T-cell (primary cell): ENCODE measurements at regions not wholly inside any gene's neighbourhood (a gene's known extent, or its start where the extent isn't known, plus 50 kb on each side); places are given as distances from the start of the nearest gene placed in this dataset.

Source experiments
- ATAC-seq, 4 experiments: fragments of 200-7000 bp in 3 of 4; fragments of 150-1000 bp in 1 of 4; cut with Tn5 transposase; replicated peaks in 1 of 4; 1 replicate in 3 of 4; 2 replicates in 1 of 4; pipeline ENCODE4 v1.10.0; 2021; ENCODE audit warnings: moderate library complexity in 3 of 4, mild to moderate bottlenecking in 2 of 4, moderate number of reproducible peaks in 1 of 4
- CTCF ChIA-PET, 2 donors: fragments of 300-600 bp; sonication (Branson Sonifier 250); formaldehyde crosslinking; loops; one replicate each; lab custom pipeline; 2022; ENCODE audit warnings: antibody characterized with exemption in 2 of 2; lab: Charles Lee
- POLR2A ChIA-PET, 2 donors: fragments of 300-600 bp; sonication (Branson Sonifier 250); formaldehyde crosslinking; loops; one replicate each; lab custom pipeline; 2022; ENCODE audit warnings: antibody characterized with exemption in 2 of 2; lab: Charles Lee
- DNase-seq, 35 experiments: peaks; one replicate each; pipeline versions ENCODE4 v3.0.0 to v3.0.0-alpha.2; 2013 to 2023
- H3K27ac ChIP-seq: one replicate; pipeline ENCODE4 v1.5.1; 2013; ENCODE audit warnings: low read length
- H3K27me3 ChIP-seq, 2 experiments: replicated peaks in 1 of 2; 1 replicate in 1 of 2; 2 replicates in 1 of 2; pipeline versions ENCODE4 v1.6.1 to v1.7.0; 2013; ENCODE audit warnings: low read length in 1 of 2, mixed read lengths in 1 of 2; ENCODE audit not compliant: control insufficient read depth in 2 of 2, insufficient read depth in 2 of 2; ENCODE audit errors: extremely low read depth in 1 of 2
- H3K36me3 ChIP-seq, 2 donors: 1 replicate in 1 of 2; 2 replicates in 1 of 2; pipeline versions ENCODE4 v1.6.1 to v1.7.0; 2013; ENCODE audit warnings: low read length in 1 of 2; ENCODE audit not compliant: control insufficient read depth in 2 of 2, insufficient read depth in 1 of 2; ENCODE audit errors: extremely low read depth in 1 of 2
- H3K4me1 ChIP-seq, 2 experiments: 1 replicate in 1 of 2; 2 replicates in 1 of 2; pipeline versions ENCODE4 v1.6.1 to v1.7.0; 2013; ENCODE audit warnings: low read length in 2 of 2, mixed read lengths in 1 of 2; ENCODE audit not compliant: insufficient read depth in 2 of 2, control insufficient read depth in 1 of 2; ENCODE audit errors: extremely low read depth in 1 of 2
- H3K4me3 ChIP-seq, 2 donors: 1 replicate in 1 of 2; 2 replicates in 1 of 2; pipeline versions ENCODE4 v1.5.1 to v1.7.0; 2013; ENCODE audit warnings: mild to moderate bottlenecking in 2 of 2, low read length in 1 of 2, moderate library complexity in 1 of 2; ENCODE audit not compliant: control insufficient read depth in 1 of 2; ENCODE audit errors: extremely low read depth in 1 of 2
- H3K9me3 ChIP-seq: 2 replicates; pipeline ENCODE4 v1.7.0; 2013
- H3K27ac Mint-ChIP-seq, 2 donors: one replicate each; pipeline ENCODE4 v1.8.0; 2020 to 2021; ENCODE audit warnings: mild to moderate bottlenecking in 2 of 2, mixed read lengths in 2 of 2
- H3K27me3 Mint-ChIP-seq, 2 donors: one replicate each; pipeline ENCODE4 v1.8.0; 2021 to 2022; ENCODE audit warnings: mixed read lengths in 2 of 2
- H3K36me3 Mint-ChIP-seq: one replicate; pipeline ENCODE4 v1.8.0; 2021; ENCODE audit warnings: mixed read lengths
- H3K4me1 Mint-ChIP-seq, 3 donors: one replicate each; pipeline ENCODE4 v1.8.0; 2020 to 2022; ENCODE audit warnings: mixed read lengths in 3 of 3, mild to moderate bottlenecking in 1 of 3
- H3K4me3 Mint-ChIP-seq, 3 donors: one replicate each; pipeline ENCODE4 v1.8.0; 2020 to 2022; ENCODE audit warnings: mild to moderate bottlenecking in 3 of 3, mixed read lengths in 3 of 3, moderate library complexity in 3 of 3
- H3K9me3 Mint-ChIP-seq, 3 donors: one replicate each; pipeline ENCODE4 v1.8.0; 2020 to 2022; ENCODE audit warnings: mixed read lengths in 3 of 3
- WGBS: methylation state at CpG from one replicate; pipeline ENCODE4 v1.1.5; 2013; ENCODE audit warnings: missing lambda C conversion rate; ENCODE audit not compliant: insufficient coverage; 5-methylcytosine and 5-hydroxymethylcytosine counted together

DNA sequence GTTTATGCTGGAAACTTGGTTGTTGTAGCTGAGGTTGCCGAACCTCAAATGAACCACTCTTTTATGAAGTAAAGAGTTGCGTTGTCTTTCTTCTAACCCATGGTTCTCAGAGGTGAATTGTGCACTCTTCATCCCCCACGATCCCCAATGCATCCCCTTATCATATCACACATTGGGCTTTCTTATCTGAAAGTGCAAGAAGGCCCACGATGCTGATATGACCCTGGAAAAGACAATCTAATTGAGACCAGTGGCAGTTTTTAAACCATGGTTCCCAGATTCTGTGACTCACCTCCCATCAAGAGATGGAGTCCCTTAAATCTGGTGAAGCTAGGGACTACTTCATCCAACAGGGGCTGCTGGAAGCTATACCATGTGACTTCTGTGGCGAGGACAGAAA, 156.3 kb upstream of the IRX3 start:
- H3K9me3 ChIP-seq = no peaks in the 10 kb centered on the region
- Mint-ChIP-seq H3K27ac (no peak overlapping the region), H3K27me3 (peaks cover 2 to 9% of the 10 kb centered on the region in 2 donors), H3K4me1 (no peaks in the 10 kb centered on the region), H3K36me3 (no peaks in the 10 kb centered on the region), H3K4me3 (no peak overlapping the region), H3K9me3 (peaks cover 0 to 5% (median 0%) of the 10 kb centered on the region in 3 donors)
- H3K27me3 ChIP-seq = peaks cover 0 to 12% of the 10 kb centered on the region in 2 experiments
- no peaks in the 10 kb centered on the region for H3K36me3 ChIP-seq
- no peak overlapping the region for H3K4me3 ChIP-seq
- no peak overlapping the region for H3K27ac ChIP-seq
- H3K4me1 ChIP-seq = no peaks in the 10 kb centered on the region
- CTCF ChIA-PET = no interaction called here
- ATAC-seq = no peak
- 67% methylated on average over 4 of the region's 5 CpGs for WGBS
- POLR2A ChIA-PET = no interaction called here
- no peak for DNase-seq

- Histone ChIP-seq H3K4me3 (no peak overlapping the region), H3K36me3 (no peaks in the 10 kb centered on the region), H3K27me3 (peaks cover 0 to 2% of the 10 kb centered on the region in 2 experiments), H3K27ac (no peak overlapping the region), H3K9me3 (no peaks in the 10 kb centered on the region), H3K4me1 (no peaks in the 10 kb centered on the region)
- WGBS = 73% methylated on average over 3 of the region's 3 CpGs
- no peak for ATAC-seq
- Mint-ChIP-seq H3K27me3 (peaks cover 7% of the 10 kb centered on the region in 2 donors), H3K4me1 (no peaks in the 10 kb centered on the region), H3K9me3 (peaks cover 0 to 5% (median 0%) of the 10 kb centered on the region in 3 donors), H3K4me3 (no peak overlapping the region), H3K27ac (no peak overlapping the region), H3K36me3 (no peaks in the 10 kb centered on the region)
- DNase-seq = no peak
- ChIA-PET POLR2A (no interaction called here), CTCF (no interaction called here)
Observed at GRCh38 chr16:54438469-54438868, 151.9 kb upstream of the IRX3 start.

DNA sequence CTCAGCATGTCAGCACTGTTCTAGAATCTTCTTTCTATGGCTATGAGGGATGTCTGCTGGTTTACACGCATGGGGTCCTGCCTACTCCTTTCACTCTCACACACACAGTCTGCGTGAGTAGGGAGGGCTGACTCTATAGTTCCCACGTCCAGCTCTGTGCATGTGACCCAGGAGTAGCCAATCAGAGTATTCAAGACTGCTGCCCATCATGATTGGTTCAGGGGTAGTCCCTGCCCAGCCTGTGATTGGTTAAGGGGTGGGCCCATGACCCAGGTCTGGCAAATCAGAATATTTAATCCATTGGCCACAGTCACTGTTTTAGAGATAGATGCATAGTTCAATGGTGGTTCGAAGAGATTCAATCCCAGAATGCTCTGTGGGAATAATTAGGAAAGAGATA, 151.3 kb upstream of the IRX3 start:
- Mint-ChIP-seq H3K4me3 (no peak overlapping the region), H3K27me3 (peaks cover 10% of the 10 kb centered on the region in 2 donors), H3K27ac (no peak overlapping the region), H3K36me3 (no peaks in the 10 kb centered on the region), H3K4me1 (no peaks in the 10 kb centered on the region), H3K9me3 (peaks cover 0 to 5% (median 0%) of the 10 kb centered on the region in 3 donors)
- Histone ChIP-seq H3K36me3 (no peaks in the 10 kb centered on the region), H3K27ac (no peak overlapping the region), H3K4me1 (no peaks in the 10 kb centered on the region), H3K27me3 (peaks cover 2 to 3% of the 10 kb centered on the region in 2 experiments), H3K9me3 (no peaks in the 10 kb centered on the region), H3K4me3 (no peak overlapping the region)
- ChIA-PET POLR2A (no interaction called here), CTCF (no interaction called here)
- DNase-seq = no peak
- whole genome bisulfite sequencing = 83% methylated on average over 2 of the region's 4 CpGs
- ATAC-seq = no peak

DNA sequence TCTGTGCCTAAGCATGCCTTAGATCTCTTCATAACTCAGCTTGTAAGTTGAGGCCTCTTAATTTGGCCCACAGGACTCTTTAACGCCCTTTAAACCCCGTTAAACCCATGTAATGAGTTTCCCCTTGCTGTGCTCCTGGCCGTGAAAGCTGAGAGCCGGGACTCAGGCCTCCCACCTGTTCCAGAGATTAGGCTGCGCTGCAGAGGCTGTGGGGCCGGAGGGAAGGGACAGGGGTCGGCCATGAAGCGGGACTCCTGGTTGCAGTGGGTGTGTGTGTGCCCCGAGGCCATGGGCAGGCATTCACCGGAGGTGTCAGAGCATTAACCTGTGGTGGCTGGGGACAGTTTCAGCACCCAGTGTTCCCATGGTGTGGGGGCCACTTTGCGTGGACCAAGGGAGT, 150.8 kb upstream of the IRX3 start:
- Mint-ChIP-seq H3K27ac (no peak overlapping the region), H3K36me3 (no peaks in the 10 kb centered on the region), H3K4me3 (no peak overlapping the region), H3K4me1 (no peaks in the 10 kb centered on the region), H3K27me3 (peaks cover 12 to 15% of the 10 kb centered on the region in 2 donors), H3K9me3 (peaks cover 0 to 5% (median 0%) of the 10 kb centered on the region in 3 donors)
- H3K9me3 ChIP-seq = no peaks in the 10 kb centered on the region
- ChIA-PET CTCF (no interaction called here), POLR2A (no interaction called here)
- WGBS = 85% methylated on average over 11 of the region's 11 CpGs
- H3K4me1 ChIP-seq = no peaks in the 10 kb centered on the region
- ATAC-seq = no peak
- H3K36me3 ChIP-seq = no peaks in the 10 kb centered on the region
- H3K27me3 ChIP-seq = peaks cover 5 to 7% of the 10 kb centered on the region in 2 experiments
- H3K27ac ChIP-seq = no peak overlapping the region
- H3K4me3 ChIP-seq = no peak overlapping the region
- no peak for DNase-seq

- H3K9me3 ChIP-seq = no peaks in the 10 kb centered on the region
- Mint-ChIP-seq H3K27me3 (peaks cover 15 to 19% of the 10 kb centered on the region in 2 donors), H3K9me3 (peaks cover 0 to 5% (median 0%) of the 10 kb centered on the region in 3 donors), H3K4me3 (no peak overlapping the region), H3K36me3 (no peaks in the 10 kb centered on the region), H3K27ac (no peak overlapping the region), H3K4me1 (no peaks in the 10 kb centered on the region)
- ChIA-PET CTCF (no interaction called here), POLR2A (no interaction called here)
- peaks cover 5 to 11% of the 10 kb centered on the region in 2 experiments for H3K27me3 ChIP-seq
- 60% methylated on average over 1 of the region's 7 CpGs for WGBS
- ATAC-seq (no peak), DNase-seq (no peak)
- no peaks in the 10 kb centered on the region for H3K4me1 ChIP-seq
- no peak overlapping the region for H3K27ac ChIP-seq
- H3K4me3 ChIP-seq = no peak overlapping the region
- no peaks in the 10 kb centered on the region for H3K36me3 ChIP-seq
Observed at GRCh38 chr16:54436346-54436745, 149.8 kb upstream of the IRX3 start.

GRCh38 chr16:54434859-54435258, 148.3 kb upstream of the IRX3 start:
- Histone ChIP-seq H3K27me3 (peaks cover 9 to 16% of the 10 kb centered on the region in 2 experiments), H3K36me3 (no peaks in the 10 kb centered on the region), H3K4me1 (no peaks in the 10 kb centered on the region), H3K4me3 (no peak overlapping the region), H3K27ac (no peak overlapping the region), H3K9me3 (no peaks in the 10 kb centered on the region)
- peaks cover 26 to 31% of the 10 kb centered on the region in 2 donors for H3K27me3 Mint-ChIP-seq
- H3K9me3 Mint-ChIP-seq = peaks cover 0 to 8% (median 4%) of the 10 kb centered on the region in 3 donors
- ATAC-seq (no peak), DNase-seq (no peak)
- no CpG with 5 or more reads among the region's 1 CpG for WGBS
- H3K36me3 Mint-ChIP-seq = no peaks in the 10 kb centered on the region
- H3K4me1 Mint-ChIP-seq = peaks cover 0 to 4% (median 2%) of the 10 kb centered on the region in 3 donors
- ChIA-PET POLR2A (no interaction called here), CTCF (no interaction called here)
- H3K27ac Mint-ChIP-seq = no peak overlapping the region
- no peak overlapping the region for H3K4me3 Mint-ChIP-seq

DNA sequence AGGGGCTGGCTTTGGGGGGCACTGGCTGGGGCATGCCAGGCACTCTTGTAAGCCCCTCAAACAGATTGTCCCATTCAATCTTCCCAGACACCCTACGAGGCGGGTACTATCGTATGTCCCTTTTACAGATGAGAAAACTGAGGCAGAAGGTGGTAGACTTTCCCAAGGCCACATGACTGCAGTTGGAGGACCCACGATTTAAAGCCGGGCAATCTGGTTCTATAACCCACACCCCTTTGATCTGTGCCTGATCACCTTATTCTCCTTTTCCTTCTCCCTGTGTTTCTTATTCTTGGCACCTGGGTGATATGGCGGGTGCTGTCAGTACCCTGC, 146.3 kb upstream of the IRX3 start:
- Histone ChIP-seq H3K36me3 (no peaks in the 10 kb centered on the region), H3K9me3 (no peaks in the 10 kb centered on the region), H3K4me1 (no peaks in the 10 kb centered on the region), H3K4me3 (no peak overlapping the region), H3K27ac (no peak overlapping the region), H3K27me3 (peaks cover 9 to 26% of the 10 kb centered on the region in 2 experiments)
- Mint-ChIP-seq H3K4me1 (peaks cover 0 to 4% (median 2%) of the 10 kb centered on the region in 3 donors), H3K27ac (no peak overlapping the region), H3K4me3 (no peak overlapping the region), H3K27me3 (peaks cover 32 to 36% of the 10 kb centered on the region in 2 donors), H3K9me3 (peaks cover 0 to 4% (median 3%) of the 10 kb centered on the region in 3 donors), H3K36me3 (no peaks in the 10 kb centered on the region)
- whole genome bisulfite sequencing = 73% methylated on average over 3 of the region's 6 CpGs
- no peak for DNase-seq
- ChIA-PET POLR2A (no interaction called here), CTCF (no interaction called here)
- ATAC-seq = no peak
